GM23248 (cell line): ENCODE measurements at regions not wholly inside any gene's neighbourhood (a gene's known extent, or its start where the extent isn't known, plus 50 kb on each side); places are given as distances from the start of the nearest gene placed in this dataset.

Experiments used
- EZH2 ChIP-seq: fragments of 200-600 bp; sonication (generic); IDR thresholded peaks from 2 replicates; pipeline ENCODE4 v1.6.1; 2018; ENCODE audit warnings: antibody characterized with exemption, mild to moderate bottlenecking; ENCODE audit not compliant: insufficient read depth, poor library complexity, severe bottlenecking
- EZH2phosphoT487 ChIP-seq: fragments of 200-600 bp; sonication (generic); IDR thresholded peaks from 2 replicates; pipeline ENCODE4 v1.6.1; 2018; ENCODE audit warnings: antibody characterized with exemption, moderate library complexity, mild to moderate bottlenecking, low read depth; ENCODE audit not compliant: insufficient read depth

GRCh38 chr2:66050392-66050791, 384.5 kb upstream of the MEIS1 start:
- no peak for TF ChIP-seq EZH2
- TF ChIP-seq EZH2phosphoT487 = no peak
